ENCODE measurements at regions not wholly inside any gene's neighbourhood (a gene's known extent, or its start where the extent isn't known, plus 50 kb on each side); places are given as distances from the start of the nearest gene placed in this dataset.

- TF ChIP-seq, protein P1, sequence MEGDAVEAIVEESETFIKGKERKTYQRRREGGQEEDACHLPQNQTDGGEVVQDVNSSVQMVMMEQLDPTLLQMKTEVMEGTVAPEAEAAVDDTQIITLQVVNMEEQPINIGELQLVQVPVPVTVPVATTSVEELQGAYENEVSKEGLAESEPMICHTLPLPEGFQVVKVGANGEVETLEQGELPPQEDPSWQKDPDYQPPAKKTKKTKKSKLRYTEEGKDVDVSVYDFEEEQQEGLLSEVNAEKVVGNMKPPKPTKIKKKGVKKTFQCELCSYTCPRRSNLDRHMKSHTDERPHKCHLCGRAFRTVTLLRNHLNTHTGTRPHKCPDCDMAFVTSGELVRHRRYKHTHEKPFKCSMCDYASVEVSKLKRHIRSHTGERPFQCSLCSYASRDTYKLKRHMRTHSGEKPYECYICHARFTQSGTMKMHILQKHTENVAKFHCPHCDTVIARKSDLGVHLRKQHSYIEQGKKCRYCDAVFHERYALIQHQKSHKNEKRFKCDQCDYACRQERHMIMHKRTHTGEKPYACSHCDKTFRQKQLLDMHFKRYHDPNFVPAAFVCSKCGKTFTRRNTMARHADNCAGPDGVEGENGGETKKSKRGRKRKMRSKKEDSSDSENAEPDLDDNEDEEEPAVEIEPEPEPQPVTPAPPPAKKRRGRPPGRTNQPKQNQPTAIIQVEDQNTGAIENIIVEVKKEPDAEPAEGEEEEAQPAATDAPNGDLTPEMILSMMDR (conservative IDR thresholded peaks at IDR 0.05; ENCODE audit: low read length), result no peak
- no peak for TF ChIP-seq EZH2phosphoT487 (IDR thresholded peaks at IDR 0.05; ENCODE audit: borderline replicate concordance, low read depth, low read length)
Measured at GRCh38 chr3:111352585-111352984, 189.4 kb upstream of the CD96 start.
